GM12874 (cell line): ENCODE measurements at regions not wholly inside any gene's neighbourhood (a gene's known extent, or its start where the extent isn't known, plus 50 kb on each side); places are given as distances from the start of the nearest gene placed in this dataset.

Experiments
- CTCF ChIP-seq: IDR thresholded peaks from 2 replicates; pipeline ENCODE4 v1.5.1; 2011; ENCODE audit warnings: low read depth, mild to moderate bottlenecking, control low read depth, low read length, moderate library complexity; ENCODE audit not compliant: insufficient read depth

GRCh38 chr15:69612112-69612511 is 159.5 kb downstream of the RPLP1 start:
- TF ChIP-seq CTCF = no peak

GRCh38 chr15:69613182-69613581 is 160.6 kb downstream of the RPLP1 start:
- no peak for TF ChIP-seq CTCF

GRCh38 chr15:69613988-69614387 is 161.4 kb downstream of the RPLP1 start:
- no peak for TF ChIP-seq CTCF

GRCh38 chr15:69615736-69616135 is 163.1 kb downstream of the RPLP1 start:
- no peak for TF ChIP-seq CTCF

- no peak for TF ChIP-seq CTCF
These were observed 163.9 kb downstream of the RPLP1 start for GRCh38 chr15:69616558-69616957.

- TF ChIP-seq CTCF = no peak
These were observed 171.0 kb downstream of the RPLP1 start for GRCh38 chr15:69623392-69624154.

- TF ChIP-seq CTCF = no peak
These were observed 171.5 kb downstream of the RPLP1 start for GRCh38 chr15:69624155-69624520.
